ENCODE measurements at regions not wholly inside any gene's neighbourhood (a gene's known extent, or its start where the extent isn't known, plus 50 kb on each side); places are given as distances from the start of the nearest gene placed in this dataset.

DNA sequence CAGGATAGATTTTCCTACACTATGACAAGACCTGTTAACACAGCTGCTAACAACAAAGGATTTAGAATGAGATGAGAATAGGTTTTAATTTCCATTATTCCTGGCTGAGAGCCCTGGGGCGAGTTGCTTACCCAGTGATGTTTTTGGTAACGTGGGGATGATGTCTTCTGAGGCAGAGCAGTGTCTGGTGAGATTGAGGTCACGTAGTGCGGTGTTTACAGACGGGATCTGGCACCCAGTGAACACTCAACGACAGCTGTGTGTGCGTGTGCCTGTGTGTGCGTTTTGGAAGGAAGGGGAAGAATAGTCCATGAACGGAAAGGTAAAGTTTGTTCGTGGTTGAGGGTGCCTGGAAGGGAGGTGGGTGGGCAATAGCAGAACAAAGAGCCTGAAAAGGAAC, 384.7 kb downstream of the C6orf118 start:
- Histone ChIP-seq H3K36me3 (replicated peaks in 1 of 2; ENCODE audit: control insufficient read depth in 1 of 2, insufficient read depth in 2 of 2, low read length in 2 of 2) (no peaks in the 10 kb centered on the region), H3K79me2 (ENCODE audit: insufficient read depth, low read length) (no peaks in the 10 kb centered on the region), H3K9ac (ENCODE audit: insufficient read depth, low read depth, low read length) (no peak overlapping the region), H3K9me3 (ENCODE audit: low read length) (peaks cover under 1% of the 10 kb centered on the region; the same call in 1 of the 2 replicates), H2AFZ (ENCODE audit: low read length) (no peak overlapping the region), H3K4me2 (ENCODE audit: low read depth, low read length) (no peak overlapping the region), H3K27me3 (ENCODE audit: control insufficient read depth in 1 of 2, insufficient read depth in 2 of 2, low read length in 2 of 2) (no peaks in the 10 kb centered on the region), H3K4me3 (replicated peaks in 1 of 3; ENCODE audit: insufficient read depth in 1 of 3, low read depth in 2 of 3, low read length in 3 of 3) (no peak overlapping the region), H3K27ac (ENCODE audit: extremely low read length, insufficient read depth, low read length) (no peak overlapping the region), H4K20me1 (ENCODE audit: insufficient read depth, low read length) (no peaks in the 10 kb centered on the region), H3K4me1 (ENCODE audit: insufficient read depth, low read length) (no peaks in the 10 kb centered on the region)
- ATAC-seq (no peak), DNase-seq (ENCODE audit: low spot score) (no peak), FAIRE-seq (no peak)
- 11% methylated on average over 10 of the region's 10 CpGs for WGBS (ENCODE audit: low lambda C conversion rate)
- ChIA-PET CTCF (ENCODE audit: low intra/inter-chr PET ratio, low total read pairs) (no interaction called here), POLR2A (no interaction called here)
- in situ Hi-C loops (cut with HindIII; ENCODE audit: extremely low pct_ligation_motif_present, low pct_unique_long_range_greater_than_20kb), result no loop called here
- intact Hi-C loops (cut with micrococcal nuclease; ENCODE audit: unreplicated experiment), result loop anchor here (5.0 kb wide), 2 partner anchors 1497 to 1742 kb away; no protein-coding TSS in a partner anchor
- no TSS peak for BruUV-seq (replicated peaks)
- TF ChIP-seq, protein P1, sequence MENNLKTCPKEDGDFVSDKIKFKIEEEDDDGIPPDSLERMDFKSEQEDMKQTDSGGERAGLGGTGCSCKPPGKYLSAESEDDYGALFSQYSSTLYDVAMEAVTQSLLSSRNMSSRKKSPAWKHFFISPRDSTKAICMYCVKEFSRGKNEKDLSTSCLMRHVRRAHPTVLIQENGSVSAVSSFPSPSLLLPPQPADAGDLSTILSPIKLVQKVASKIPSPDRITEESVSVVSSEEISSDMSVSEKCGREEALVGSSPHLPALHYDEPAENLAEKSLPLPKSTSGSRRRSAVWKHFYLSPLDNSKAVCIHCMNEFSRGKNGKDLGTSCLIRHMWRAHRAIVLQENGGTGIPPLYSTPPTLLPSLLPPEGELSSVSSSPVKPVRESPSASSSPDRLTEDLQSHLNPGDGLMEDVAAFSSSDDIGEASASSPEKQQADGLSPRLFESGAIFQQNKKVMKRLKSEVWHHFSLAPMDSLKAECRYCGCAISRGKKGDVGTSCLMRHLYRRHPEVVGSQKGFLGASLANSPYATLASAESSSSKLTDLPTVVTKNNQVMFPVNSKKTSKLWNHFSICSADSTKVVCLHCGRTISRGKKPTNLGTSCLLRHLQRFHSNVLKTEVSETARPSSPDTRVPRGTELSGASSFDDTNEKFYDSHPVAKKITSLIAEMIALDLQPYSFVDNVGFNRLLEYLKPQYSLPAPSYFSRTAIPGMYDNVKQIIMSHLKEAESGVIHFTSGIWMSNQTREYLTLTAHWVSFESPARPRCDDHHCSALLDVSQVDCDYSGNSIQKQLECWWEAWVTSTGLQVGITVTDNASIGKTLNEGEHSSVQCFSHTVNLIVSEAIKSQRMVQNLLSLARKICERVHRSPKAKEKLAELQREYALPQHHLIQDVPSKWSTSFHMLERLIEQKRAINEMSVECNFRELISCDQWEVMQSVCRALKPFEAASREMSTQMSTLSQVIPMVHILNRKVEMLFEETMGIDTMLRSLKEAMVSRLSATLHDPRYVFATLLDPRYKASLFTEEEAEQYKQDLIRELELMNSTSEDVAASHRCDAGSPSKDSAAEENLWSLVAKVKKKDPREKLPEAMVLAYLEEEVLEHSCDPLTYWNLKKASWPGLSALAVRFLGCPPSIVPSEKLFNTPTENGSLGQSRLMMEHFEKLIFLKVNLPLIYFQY (CRISPR knock-in tag; IDR thresholded peaks at IDR 0.05; ENCODE audit: borderline replicate concordance), result no peak
- TF ChIP-seq XRCC5 (optimal IDR thresholded peaks at IDR 0.05; ENCODE audit: low read length) (no peak), MAFG (CRISPR knock-in tag; IDR thresholded peaks at IDR 0.05) (no peak), KLF9 (CRISPR knock-in tag; IDR thresholded peaks at IDR 0.05; ENCODE audit: low read depth) (no peak), MED8 (CRISPR knock-in tag; IDR thresholded peaks at IDR 0.05; ENCODE audit: insufficient replicate concordance) (no peak), ZNF747 (CRISPR knock-in tag; IDR thresholded peaks at IDR 0.05; ENCODE audit: borderline replicate concordance) (no peak), MEIS2 (CRISPR knock-in tag; IDR thresholded peaks at IDR 0.05) (no peak), HMGA1 (CRISPR knock-in tag; conservative IDR thresholded peaks at IDR 0.05) (no peak), ETV6 (CRISPR knock-in tag; conservative IDR thresholded peaks at IDR 0.05) (no peak), HNF4G (IDR thresholded peaks at IDR 0.05; ENCODE audit: borderline replicate concordance, low read depth, low read length) (no peak), HNF4G (CRISPR knock-in tag; IDR thresholded peaks at IDR 0.05; ENCODE audit: borderline replicate concordance, low read depth) (no peak), STAG1 (CRISPR knock-in tag; IDR thresholded peaks at IDR 0.05) (no peak), ZSCAN29 (CRISPR knock-in tag; conservative IDR thresholded peaks at IDR 0.05) (no peak), TMF1 (CRISPR knock-in tag; IDR thresholded peaks at IDR 0.05; ENCODE audit: low read depth) (no peak), ZNF563 (CRISPR knock-in tag; IDR thresholded peaks at IDR 0.05) (no peak), ZNF598 (CRISPR knock-in tag; IDR thresholded peaks at IDR 0.05; ENCODE audit: borderline replicate concordance) (no peak), ZNF260 (CRISPR knock-in tag; IDR thresholded peaks at IDR 0.05; ENCODE audit: borderline replicate concordance, low read depth) (no peak)
- TF ChIP-seq, protein P2, sequence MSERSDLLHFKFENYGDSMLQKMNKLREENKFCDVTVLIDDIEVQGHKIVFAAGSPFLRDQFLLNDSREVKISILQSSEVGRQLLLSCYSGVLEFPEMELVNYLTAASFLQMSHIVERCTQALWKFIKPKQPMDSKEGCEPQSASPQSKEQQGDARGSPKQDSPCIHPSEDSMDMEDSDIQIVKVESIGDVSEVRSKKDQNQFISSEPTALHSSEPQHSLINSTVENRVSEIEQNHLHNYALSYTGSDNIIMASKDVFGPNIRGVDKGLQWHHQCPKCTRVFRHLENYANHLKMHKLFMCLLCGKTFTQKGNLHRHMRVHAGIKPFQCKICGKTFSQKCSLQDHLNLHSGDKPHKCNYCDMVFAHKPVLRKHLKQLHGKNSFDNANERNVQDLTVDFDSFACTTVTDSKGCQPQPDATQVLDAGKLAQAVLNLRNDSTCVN (CRISPR knock-in tag; IDR thresholded peaks at IDR 0.05; ENCODE audit: borderline replicate concordance), result no peak
- TF ChIP-seq, protein P3, sequence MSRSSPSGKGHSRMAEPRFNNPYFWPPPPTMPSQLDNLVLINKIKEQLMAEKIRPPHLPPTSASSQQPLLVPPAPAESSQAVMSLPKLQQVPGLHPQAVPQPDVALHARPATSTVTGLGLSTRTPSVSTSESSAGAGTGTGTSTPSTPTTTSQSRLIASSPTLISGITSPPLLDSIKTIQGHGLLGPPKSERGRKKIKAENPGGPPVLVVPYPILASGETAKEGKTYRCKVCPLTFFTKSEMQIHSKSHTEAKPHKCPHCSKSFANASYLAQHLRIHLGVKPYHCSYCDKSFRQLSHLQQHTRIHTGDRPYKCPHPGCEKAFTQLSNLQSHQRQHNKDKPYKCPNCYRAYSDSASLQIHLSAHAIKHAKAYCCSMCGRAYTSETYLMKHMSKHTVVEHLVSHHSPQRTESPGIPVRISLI (CRISPR knock-in tag; IDR thresholded peaks at IDR 0.05; ENCODE audit: borderline replicate concordance), result no peak
- TF ChIP-seq, protein P4, sequence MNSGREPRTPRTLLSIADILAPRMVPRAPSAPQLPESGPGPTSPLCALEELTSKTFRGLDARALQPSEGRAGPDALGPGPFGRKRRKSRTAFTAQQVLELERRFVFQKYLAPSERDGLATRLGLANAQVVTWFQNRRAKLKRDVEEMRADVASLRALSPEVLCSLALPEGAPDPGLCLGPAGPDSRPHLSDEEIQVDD (CRISPR knock-in tag; IDR thresholded peaks at IDR 0.05; ENCODE audit: borderline replicate concordance), result no peak

All from HepG2 (cell line).